Prostate gland (tissue), 2 donors: ENCODE measurements at regions not wholly inside any gene's neighbourhood (a gene's known extent, or its start where the extent isn't known, plus 50 kb on each side); places are given as distances from the start of the nearest gene placed in this dataset.

Source experiments
- POLR2A ChIP-seq: fragments of 450-650 bp; IDR thresholded peaks from one replicate; pipeline ENCODE4 v1.6.1; 2016; ENCODE audit warnings: antibody characterized with exemption, mild to moderate bottlenecking
- TF ChIP-seq, protein P1 (sequence below), 4 experiments: fragments of 200-600 bp in 2 of 4; fragments of 450-650 bp in 2 of 4; sonication (generic) in 2 of 4; IDR thresholded peaks; 1 replicate in 3 of 4; 2 replicates in 1 of 4; pipeline ENCODE4 v1.5.1; 2016 to 2019; ENCODE audit warnings: antibody characterized with exemption in 4 of 4, mild to moderate bottlenecking in 2 of 4, moderate library complexity in 2 of 4

GRCh38 chr18:66727991-66728390, 124.1 kb upstream of the CDH19 start:
- TF ChIP-seq, protein P1, sequence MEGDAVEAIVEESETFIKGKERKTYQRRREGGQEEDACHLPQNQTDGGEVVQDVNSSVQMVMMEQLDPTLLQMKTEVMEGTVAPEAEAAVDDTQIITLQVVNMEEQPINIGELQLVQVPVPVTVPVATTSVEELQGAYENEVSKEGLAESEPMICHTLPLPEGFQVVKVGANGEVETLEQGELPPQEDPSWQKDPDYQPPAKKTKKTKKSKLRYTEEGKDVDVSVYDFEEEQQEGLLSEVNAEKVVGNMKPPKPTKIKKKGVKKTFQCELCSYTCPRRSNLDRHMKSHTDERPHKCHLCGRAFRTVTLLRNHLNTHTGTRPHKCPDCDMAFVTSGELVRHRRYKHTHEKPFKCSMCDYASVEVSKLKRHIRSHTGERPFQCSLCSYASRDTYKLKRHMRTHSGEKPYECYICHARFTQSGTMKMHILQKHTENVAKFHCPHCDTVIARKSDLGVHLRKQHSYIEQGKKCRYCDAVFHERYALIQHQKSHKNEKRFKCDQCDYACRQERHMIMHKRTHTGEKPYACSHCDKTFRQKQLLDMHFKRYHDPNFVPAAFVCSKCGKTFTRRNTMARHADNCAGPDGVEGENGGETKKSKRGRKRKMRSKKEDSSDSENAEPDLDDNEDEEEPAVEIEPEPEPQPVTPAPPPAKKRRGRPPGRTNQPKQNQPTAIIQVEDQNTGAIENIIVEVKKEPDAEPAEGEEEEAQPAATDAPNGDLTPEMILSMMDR (IDR thresholded peaks at IDR 0.05) = no peak
- TF ChIP-seq POLR2A = no peak
